K562 (cell line): ENCODE measurements at regions not wholly inside any gene's neighbourhood (a gene's known extent, or its start where the extent isn't known, plus 50 kb on each side); places are given as distances from the start of the nearest gene placed in this dataset.

Experiments used
- CBX1 ChIP-seq: sonication (generic); IDR thresholded peaks from 2 replicates; pipeline ENCODE4 v1.6.1; 2016; ENCODE audit warnings: antibody characterized with exemption, low read depth, mild to moderate bottlenecking
- FOS ChIP-seq: IDR thresholded peaks from 3 replicates; pipeline ENCODE4 v1.6.1; 2011; ENCODE audit not compliant: insufficient read length; ENCODE audit errors: extremely low read depth
- MYNN ChIP-seq, 2 experiments: sonication (generic); formaldehyde crosslinking in 1 of 2; IDR thresholded peaks; 2 replicates each; pipeline versions ENCODE4 v1.5.0 to v1.6.1; 2016 to 2020; ENCODE audit warnings: antibody characterized with exemption in 1 of 2, missing genetic modification reagents in 1 of 2
- SIN3A ChIP-seq, 2 experiments: fragments of 150-350 bp in 1 of 2; IDR thresholded peaks; 2 replicates each; pipeline ENCODE4 v1.6.1; 2011 to 2016; ENCODE audit warnings: borderline replicate concordance in 2 of 2, low read depth in 2 of 2, low read length in 2 of 2, mild to moderate bottlenecking in 2 of 2, moderate library complexity in 2 of 2; ENCODE audit not compliant: control insufficient read depth in 1 of 2
- SNIP1 ChIP-seq: fragments of 450-650 bp; IDR thresholded peaks from 2 replicates; pipeline ENCODE4 v1.7.1; 2017; ENCODE audit warnings: low read depth, mild to moderate bottlenecking
- ZC3H11A ChIP-seq: IDR thresholded peaks from 2 replicates; pipeline ENCODE4 v1.6.1; 2012; ENCODE audit warnings: low read depth, low read length, improper control_type of control experiment
- ZNF282 ChIP-seq: sonication (generic); formaldehyde crosslinking; IDR thresholded peaks from 2 replicates; pipeline ENCODE4 v1.8.1; 2023; ENCODE audit warnings: missing genetic modification reagents
- TF ChIP-seq, protein P1 (sequence below): sonication (generic); formaldehyde crosslinking; IDR thresholded peaks from 2 replicates; pipeline ENCODE4 v1.8.1; 2023; ENCODE audit warnings: mild to moderate bottlenecking, missing genetic modification reagents
- TF ChIP-seq, protein P2 (sequence below): fragments of 450-650 bp; IDR thresholded peaks from 2 replicates; pipeline ENCODE4 v1.6.1; 2016

DNA sequence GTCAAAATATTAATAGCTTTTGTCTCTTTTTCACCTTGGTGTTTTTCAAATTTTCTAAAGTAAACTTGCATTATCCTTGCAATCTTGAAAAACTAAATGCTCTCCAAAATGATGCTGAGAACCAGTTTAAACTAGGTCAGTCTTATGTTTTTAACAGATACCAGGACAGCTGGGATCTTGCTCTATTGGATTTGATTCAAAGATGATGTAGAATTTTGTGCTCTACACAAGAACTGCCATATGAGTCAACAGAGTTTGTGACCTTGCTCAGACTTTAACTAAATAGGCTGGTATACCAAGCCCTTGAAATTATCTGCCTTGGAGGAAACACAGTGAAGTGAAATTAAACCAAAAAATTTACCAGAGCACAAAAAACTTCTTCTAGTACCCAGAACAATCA is 991.1 kb downstream of the STPG2 start:
- TF ChIP-seq SIN3A (IDR thresholded peaks at IDR 0.05; ENCODE audit: borderline replicate concordance in 2 of 2, control insufficient read depth in 1 of 2, low read depth in 2 of 2, low read length in 2 of 2) (no peak), CBX1 (no peak), SNIP1 (no peak), FOS (no peak), MYNN (IDR thresholded peaks at IDR 0.05) (no peak), MYNN (CRISPR knock-in tag; IDR thresholded peaks at IDR 0.05) (no peak), ZNF282 (no peak), ZC3H11A (no peak)
- TF ChIP-seq, protein P1, sequence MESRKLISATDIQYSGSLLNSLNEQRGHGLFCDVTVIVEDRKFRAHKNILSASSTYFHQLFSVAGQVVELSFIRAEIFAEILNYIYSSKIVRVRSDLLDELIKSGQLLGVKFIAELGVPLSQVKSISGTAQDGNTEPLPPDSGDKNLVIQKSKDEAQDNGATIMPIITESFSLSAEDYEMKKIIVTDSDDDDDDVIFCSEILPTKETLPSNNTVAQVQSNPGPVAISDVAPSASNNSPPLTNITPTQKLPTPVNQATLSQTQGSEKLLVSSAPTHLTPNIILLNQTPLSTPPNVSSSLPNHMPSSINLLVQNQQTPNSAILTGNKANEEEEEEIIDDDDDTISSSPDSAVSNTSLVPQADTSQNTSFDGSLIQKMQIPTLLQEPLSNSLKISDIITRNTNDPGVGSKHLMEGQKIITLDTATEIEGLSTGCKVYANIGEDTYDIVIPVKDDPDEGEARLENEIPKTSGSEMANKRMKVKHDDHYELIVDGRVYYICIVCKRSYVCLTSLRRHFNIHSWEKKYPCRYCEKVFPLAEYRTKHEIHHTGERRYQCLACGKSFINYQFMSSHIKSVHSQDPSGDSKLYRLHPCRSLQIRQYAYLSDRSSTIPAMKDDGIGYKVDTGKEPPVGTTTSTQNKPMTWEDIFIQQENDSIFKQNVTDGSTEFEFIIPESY (CRISPR knock-in tag): no peak
- TF ChIP-seq, protein P2, sequence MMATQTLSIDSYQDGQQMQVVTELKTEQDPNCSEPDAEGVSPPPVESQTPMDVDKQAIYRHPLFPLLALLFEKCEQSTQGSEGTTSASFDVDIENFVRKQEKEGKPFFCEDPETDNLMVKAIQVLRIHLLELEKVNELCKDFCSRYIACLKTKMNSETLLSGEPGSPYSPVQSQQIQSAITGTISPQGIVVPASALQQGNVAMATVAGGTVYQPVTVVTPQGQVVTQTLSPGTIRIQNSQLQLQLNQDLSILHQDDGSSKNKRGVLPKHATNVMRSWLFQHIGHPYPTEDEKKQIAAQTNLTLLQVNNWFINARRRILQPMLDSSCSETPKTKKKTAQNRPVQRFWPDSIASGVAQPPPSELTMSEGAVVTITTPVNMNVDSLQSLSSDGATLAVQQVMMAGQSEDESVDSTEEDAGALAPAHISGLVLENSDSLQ: no peak
